ENCODE measurements at regions not wholly inside any gene's neighbourhood (a gene's known extent, or its start where the extent isn't known, plus 50 kb on each side); places are given as distances from the start of the nearest gene placed in this dataset.
"Not testable (repeated sequence)": the region's sequence is repeated elsewhere in the genome, so short reads cannot be mapped to it uniquely, and the experiment has no call there.

DNA sequence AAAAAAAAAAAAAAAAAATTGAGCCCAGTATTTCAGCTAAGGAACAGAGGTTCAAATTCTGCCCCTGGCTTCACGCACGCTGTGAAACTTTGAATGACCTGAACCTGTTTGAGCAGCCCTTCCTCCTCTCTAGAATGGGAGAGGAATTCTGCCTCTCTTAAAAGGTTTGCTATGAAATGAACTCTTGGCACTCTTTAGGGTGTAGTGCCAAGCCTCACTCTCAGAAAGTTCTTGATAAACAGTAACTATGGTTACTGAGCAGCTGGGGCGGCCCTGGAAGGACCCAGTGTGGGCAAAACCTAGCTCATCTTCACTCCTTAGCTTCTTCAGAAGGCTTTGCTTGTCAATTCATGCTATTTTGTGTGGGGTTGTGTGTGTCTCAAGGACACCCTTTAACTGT lies 73.7 kb downstream of the GEMIN8 start:
- DNase-seq = no peak

DNA sequence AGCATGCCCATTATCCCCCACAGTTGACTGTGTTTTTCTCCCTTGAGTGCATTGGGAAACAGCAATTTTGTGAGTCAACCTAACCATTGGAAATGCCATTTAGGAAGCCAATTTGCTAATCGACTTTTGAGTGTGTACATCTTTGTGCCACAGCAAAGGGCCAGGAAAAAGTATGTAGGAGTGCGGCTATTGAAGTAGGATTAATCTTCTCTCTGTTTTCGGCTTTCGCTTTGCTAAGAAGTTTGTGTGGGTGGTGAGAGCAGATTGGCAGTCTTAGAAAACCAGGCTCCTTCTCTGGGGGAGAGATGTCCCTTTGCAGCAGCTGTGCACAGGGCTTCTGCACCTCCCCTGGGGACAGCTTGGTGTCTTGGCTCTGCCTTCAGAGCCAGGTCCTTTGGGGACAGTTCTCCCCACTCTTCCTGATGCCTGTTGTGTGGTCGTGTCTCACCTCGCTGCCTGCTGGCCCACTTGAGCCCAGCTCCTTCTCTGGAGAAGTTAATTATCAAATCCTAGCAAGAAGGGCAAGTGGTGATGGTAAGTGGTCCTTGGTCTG lies 74.5 kb downstream of the GEMIN8 start:
- DNase-seq = no peak

GRCh38 chrX:13952581-13952980 lies 77.1 kb downstream of the GEMIN8 start:
- no peak for DNase-seq

GRCh38 chrX:13946223-13946622 lies 83.5 kb downstream of the GEMIN8 start:
- not testable (repeated sequence) for DNase-seq

DNA sequence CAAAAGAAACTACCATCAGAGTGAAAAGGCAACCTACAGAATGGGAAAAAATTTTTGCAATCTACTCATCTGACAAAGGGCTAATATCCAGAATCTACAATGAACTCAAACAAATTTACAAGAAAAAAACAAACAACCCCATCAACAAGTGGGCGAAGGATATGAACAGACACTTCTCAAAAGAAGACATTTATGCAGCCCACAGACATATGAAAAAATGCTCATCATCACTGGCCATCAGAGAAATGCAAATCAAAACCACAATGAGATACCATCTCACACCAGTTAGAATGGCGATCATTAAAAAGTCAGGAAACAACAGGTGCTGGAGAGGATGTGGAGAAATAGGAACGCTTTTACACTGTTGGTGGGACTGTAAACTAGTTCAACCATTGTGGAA lies 83.9 kb downstream of the GEMIN8 start:
- DNase-seq = not testable (repeated sequence)

GRCh38 chrX:13940671-13941070 lies 89.0 kb downstream of the GEMIN8 start:
- DNase-seq = no peak

DNA sequence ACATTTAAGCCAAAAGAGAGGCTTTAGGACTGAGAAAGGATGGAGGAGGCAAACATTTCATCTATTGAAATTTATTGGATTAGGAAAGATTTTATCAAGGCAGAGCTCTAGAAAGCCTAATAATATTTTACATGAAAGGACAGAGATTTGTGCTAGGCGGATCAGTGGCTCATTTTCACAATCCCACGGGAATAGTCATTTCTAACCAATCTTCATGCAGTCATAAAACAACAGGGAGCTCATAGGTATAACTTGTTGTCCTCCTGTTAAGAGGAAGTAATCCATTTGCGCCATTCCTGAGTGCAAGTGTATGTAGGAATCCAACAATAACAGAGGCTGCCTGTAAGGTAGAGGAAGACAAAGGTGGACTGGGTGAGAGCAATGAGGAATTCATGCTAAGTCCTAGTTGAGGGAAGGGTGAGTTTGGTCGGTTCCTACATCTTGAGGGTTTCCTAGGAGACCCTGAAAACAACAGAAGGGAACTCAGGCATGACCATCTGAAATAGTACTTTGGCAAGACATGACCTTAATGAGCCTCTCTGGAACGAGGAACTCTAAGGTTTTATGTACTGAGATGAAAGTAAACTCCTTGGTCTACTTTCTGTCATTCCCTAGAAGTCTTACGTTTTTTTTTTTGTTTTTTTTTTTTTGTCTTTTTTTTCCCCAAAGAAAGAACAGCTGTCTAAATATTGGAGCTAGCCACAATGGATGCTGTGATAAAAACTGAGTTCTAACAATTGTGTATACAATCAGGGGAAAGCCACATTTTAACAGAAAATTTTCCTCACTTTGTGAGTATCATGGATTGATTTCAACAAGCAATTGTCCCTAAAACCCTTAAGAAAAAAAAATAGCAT lies 89.7 kb downstream of the GEMIN8 start:
- no peak for DNase-seq

DNA sequence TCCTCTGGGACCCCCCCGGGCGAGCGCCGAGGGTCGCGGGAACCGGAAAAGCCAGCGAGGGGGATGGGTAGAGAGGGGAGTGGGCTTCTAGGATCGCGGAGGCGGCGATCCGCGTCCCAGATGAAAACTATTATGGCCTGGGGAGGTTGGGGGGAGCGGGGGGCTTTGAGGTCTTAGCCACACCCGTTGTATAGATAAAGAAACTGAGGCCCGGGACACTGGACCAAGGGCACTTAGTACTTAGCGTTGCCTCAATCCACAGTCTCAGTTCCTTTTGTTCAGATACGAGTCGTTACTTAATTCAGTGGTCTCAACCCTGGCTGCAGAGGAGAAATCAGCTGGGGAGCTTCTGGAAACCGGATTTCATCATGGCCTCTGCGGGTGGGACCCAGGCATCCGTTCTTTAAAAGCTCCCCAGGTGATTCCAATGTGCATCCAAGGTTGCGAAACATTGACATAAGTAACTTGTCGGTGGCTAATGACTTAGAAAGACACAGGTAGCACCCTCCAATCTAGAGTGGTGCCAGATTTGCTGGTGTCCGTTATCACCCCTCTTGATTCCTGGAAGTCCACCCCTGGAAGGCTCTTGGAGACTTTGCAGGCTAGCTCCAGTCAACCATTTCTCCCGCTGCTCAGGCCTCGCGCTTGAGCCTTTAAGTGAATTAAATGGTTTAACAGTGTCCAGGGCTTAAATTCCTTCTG lies 90.7 kb downstream of the GEMIN8 start:
- no peak for DNase-seq

GRCh38 chrX:13938051-13938828 lies 91.5 kb downstream of the GEMIN8 start:
- peak; percentile 5 for DNase-seq

DNA sequence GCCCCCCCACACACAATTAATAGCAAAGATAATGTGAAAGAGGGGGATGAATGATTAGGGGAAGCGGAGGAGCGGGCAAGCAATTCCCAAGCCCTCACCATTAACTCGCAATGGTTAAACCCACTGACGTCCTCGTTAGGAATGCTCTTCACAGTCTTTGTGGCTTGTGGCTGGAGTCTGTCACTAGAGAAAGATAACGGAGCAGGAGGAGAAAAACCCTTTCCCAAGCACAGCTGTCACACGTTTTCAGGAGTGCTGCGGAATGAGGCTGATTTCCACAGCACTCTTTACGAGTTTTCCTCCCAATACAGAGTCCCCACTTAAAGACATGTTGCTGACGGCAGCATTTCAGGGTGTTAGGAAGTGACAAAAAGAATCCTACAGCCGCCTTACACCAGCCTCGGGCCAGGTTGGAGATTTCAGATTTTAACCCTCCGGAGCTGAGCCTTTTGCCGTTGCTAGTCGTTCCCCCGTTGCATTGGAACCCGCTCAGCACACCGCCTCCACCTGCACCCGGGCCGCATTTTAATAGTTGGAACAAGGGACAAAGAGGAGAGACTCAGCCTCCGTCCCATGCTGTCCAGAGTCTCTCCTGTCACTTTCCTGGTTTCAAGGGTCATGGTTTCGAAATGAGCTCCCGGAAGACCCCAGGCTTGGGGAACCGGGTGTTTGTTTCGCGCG lies 92.2 kb downstream of the GEMIN8 start:
- no peak for DNase-seq

DNA sequence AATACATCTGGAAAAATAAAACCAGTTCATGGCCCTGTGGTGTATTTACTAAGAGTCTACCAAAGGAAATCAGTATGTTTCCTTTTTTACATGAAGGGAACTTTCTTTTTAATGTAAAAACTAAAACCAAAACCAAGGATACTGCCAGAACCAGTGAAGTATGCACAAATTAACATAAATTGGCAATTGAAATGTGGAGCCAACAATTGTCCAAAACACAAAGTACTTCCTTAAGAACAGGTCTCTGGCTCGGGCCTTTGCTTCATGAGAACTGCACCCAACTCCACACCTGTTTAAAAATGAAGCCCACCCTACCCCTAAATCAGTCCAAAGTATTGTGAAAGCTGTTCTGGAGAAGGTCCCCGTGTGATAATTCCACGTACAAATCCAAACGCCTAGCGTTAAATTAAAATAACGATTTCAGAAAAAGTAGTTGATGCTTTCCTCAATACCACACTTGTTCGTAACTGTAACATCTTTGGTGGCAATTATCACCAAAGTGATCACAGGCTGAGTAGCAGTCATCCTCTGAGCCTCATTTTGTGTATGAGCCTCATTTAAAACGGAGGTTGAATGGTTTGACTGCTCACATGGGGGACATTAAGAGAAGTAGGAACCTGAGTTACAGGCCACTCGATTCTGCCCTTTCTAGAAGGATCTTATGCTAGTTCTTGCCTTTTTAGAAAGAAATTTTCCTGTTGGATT lies 93.0 kb downstream of the GEMIN8 start:
- DNase-seq = no peak

DNA sequence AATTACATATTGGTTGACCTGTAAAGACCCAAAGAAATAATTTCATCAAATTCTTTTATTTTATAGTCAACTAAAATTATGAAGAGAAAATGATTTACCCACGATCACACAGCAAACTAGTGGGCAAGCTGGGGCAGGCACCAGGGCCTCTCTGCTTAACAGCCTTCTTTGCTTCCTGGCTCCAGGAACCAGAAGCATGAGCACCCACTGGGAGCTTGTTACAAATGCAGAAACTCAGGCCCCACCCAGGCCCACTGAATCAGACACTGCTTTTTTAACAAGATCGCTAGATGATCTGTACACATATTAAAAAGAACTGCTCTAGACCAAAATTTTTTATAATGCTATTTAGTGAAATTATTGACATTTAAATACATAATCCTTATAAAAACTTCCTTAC lies 95.0 kb downstream of the GEMIN8 start:
- DNase-seq = no peak

DNA sequence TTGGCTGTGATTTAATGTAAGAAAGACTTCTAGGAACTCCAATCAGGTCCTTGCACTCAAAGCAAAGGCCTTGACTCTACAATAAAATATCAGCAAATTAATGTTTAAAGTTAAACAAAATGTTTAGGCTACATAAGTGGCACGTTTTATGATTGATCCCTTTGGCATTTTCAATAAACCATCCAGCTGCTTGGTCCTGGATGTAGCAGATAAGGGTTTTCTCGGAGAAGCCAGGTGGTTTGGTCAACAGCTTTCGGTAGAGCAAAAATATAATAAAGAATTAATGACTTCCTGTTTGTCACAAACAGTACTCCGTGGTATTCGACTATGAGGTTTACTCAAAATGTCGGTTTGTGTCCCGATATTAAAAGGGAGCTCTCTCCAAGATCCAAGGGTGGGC lies 95.8 kb downstream of the GEMIN8 start:
- no peak for DNase-seq

DNA sequence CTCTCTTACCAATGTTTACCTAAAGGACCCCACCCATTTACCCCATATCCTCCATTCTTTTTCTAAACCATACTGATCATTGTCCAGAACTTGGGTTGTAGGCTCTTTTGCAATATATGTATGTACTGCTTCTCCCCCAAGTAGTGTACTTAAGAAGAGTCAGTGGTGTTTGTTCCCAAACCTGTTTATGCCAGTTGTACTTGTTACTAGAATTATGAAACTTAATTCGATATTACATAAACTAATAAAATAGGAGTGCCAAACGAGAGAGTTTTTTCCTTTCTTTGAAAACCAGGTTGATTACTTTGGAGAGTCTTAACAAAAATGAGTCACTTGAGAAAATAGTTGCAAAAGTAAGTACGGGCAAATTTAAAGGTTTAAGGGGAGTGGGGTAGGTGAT lies 96.3 kb downstream of the GEMIN8 start:
- DNase-seq = no peak

DNA sequence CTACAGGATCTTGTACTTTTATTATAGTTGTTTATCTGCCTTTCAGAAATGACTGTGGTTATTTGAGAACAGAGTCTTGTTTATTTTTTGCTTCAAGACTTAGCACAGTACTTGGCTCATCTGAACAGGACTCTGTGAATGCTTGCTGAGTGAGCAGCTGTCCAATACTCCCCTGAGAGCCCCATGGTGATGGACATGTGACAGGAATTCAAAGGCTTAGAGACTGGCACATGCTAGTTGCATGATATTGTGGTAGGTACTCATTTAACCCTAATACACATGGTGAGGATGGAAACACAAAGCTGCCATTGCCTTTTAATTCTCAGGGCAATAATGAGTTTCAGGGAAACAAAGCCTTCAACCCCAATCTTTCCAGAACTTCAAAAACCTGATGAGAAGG lies 97.3 kb downstream of the GEMIN8 start:
- DNase-seq = no peak

- no peak for DNase-seq
Observed at GRCh38 chrX:13927175-13927574, 102.5 kb downstream of the GEMIN8 start.

DNA sequence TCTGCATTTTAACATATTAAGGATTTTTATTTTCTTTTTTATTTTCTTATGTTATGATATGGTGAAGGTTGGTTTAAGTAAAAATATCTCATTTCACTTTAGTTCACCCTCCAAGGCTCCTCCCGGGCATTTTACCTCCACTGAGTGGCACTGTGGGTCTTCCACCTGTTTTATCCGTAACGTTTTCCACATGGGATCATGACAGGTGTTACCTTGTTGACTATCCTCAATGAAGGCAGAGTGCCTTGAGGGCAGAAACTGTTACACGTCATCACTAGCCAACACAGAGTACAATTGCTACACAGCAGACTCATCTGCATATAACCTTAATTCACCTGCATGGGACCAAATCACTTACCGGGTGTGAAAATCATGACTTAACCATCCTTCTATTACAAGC lies 105.8 kb downstream of the GEMIN8 start:
- no peak for DNase-seq

DNA sequence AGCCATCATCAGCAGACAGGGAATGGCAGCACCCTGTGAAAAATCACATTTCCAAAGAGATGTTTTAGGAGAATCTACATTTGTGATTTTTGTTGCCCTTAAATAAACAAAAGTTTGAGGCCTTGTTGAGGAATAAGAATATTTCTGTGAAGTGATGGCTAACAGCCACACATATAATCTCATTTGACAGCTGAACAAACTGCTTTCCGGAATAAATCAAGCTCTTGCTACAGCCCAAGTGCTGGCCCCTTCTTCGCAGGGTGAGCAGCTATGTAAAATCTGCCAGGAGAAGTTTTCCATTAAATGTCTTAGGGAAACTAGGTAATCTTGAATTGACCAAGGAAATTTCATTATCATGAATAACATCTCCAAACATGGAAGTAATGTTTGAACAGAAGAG lies 106.4 kb upstream of the GPM6B start:
- DNase-seq = no peak

DNA sequence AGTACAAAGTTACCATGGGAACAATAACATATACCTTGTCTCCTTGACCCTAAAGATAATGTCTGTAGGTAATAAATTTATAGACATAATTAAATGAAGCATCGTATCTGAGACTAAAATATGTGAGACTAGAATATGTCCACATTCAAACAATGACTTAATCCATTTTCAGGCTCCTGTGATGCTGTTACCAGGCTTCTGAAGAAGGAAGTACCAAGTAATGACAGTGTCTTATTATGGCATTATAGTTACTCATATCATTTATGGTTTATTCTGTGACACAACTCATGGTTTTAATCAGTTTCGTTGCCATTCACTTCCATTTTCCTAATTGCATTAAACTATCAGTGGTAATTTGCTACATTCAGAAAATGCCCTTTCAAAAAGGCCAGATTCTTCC lies 100.6 kb upstream of the GPM6B start:
- no peak for DNase-seq

DNA sequence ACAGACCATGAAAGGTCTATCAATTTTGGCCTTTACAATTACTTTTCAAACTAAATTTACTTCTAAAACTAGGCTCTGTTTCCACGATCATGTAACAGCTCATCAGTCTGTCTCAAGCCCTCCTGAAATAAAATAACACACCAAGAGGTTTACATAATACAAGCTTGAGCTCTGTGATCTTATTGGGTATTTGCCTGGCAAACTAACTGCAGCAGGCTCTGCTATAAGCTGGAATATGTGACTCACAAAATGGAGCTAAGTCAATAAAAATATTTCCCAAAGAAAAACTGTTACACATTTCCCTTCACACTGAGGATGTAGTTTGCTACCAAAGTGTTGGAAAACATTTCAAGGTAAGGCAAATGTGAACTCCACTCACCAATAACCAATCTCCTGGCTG lies 94.7 kb upstream of the GPM6B start:
- no peak for DNase-seq

GRCh38 chrX:13906093-13906492 lies 89.2 kb upstream of the GPM6B start:
- no peak for DNase-seq

DNA sequence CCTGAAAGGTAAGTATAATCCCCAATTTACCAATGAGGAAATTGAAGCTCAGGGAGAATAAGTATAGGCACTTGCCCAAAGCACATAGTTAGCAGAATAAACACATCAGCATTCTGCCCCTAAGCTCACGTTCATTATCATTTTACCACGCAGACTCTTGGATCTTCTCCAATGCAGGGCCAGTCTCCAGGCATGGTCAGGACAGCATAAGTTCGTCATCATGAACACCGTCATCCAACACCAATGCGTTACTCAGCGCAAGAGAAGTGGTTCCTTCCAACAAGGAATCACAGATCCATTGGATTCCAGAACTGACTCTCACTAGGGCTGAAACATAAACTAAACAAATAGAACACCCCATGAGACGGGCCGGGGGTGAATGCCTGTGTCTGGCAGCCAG lies 86.5 kb upstream of the GPM6B start:
- no peak for DNase-seq

Data from activated CD4-positive, alpha-beta T cell treated with anti-CD3 and anti-CD28 coated beads for 48 hours (primary cell).